Psoas muscle (tissue), 7 donors: ENCODE measurements at regions not wholly inside any gene's neighbourhood (a gene's known extent, or its start where the extent isn't known, plus 50 kb on each side); places are given as distances from the start of the nearest gene placed in this dataset.
"Not testable (repeated sequence)": the region's sequence is repeated elsewhere in the genome, so short reads cannot be mapped to it uniquely, and the experiment has no call there.

Source experiments
- ATAC-seq, 4 donors: fragments of 200-7000 bp; cut with Tn5 transposase; one replicate each; pipeline ENCODE4 v1.9.1; 2020; ENCODE audit warnings: moderate library complexity in 3 of 4, mild to moderate bottlenecking in 2 of 4
- DNase-seq, 2 donors: peaks; one replicate each; pipeline ENCODE4 v3.0.0-alpha.2; 2020
- H3K27ac ChIP-seq: fragments of 200-600 bp; one replicate; pipeline ENCODE4 v1.8.0; 2022
- H3K27me3 ChIP-seq, 3 donors: fragments of 200-600 bp in 1 of 3; one replicate each; pipeline versions ENCODE4 v1.6.1 to v1.8.0; 2013 to 2022; ENCODE audit warnings: low read length in 2 of 3, mild to moderate bottlenecking in 2 of 3, moderate library complexity in 1 of 3; ENCODE audit not compliant: insufficient read depth in 3 of 3
- H3K36me3 ChIP-seq, 2 donors: fragments of 200-600 bp in 1 of 2; one replicate each; pipeline versions ENCODE4 v1.6.1 to v1.8.0; 2013 to 2022; ENCODE audit warnings: low read depth in 1 of 2, mild to moderate bottlenecking in 1 of 2, moderate library complexity in 1 of 2; ENCODE audit not compliant: insufficient read depth in 1 of 2
- H3K4me1 ChIP-seq: fragments of 200-600 bp; one replicate; pipeline ENCODE4 v1.8.0; 2022
- H3K4me3 ChIP-seq: fragments of 200-600 bp; one replicate; pipeline ENCODE4 v1.8.0; 2022; ENCODE audit warnings: mild to moderate bottlenecking
- H3K9me3 ChIP-seq: fragments of 200-600 bp; one replicate; pipeline ENCODE4 v1.8.0; 2022
- WGBS, 3 donors: extraction: QIAGEN DNeasy Blood & Tissue Kit; methylation state at CpG; one replicate each; pipeline versions ENCODE4 v1.1.6 to v1.1.7; 2013; 5-methylcytosine and 5-hydroxymethylcytosine counted together
- intact Hi-C, 2 donors: fragments of 100-400 bp; cut with DNase I; formaldehyde crosslinking; loops; one replicate each; pipeline versions ENCODE4 v1.11.0 to v1.14.2; 2022
- TF ChIP-seq, protein P1 (sequence below): fragments of 200-600 bp; IDR thresholded peaks from one replicate; pipeline ENCODE4 v1.8.0; 2022; ENCODE audit warnings: antibody characterized with exemption
- donor health status: healthy with polysubstance abuse.
- donor health status: DM: no; HTN: no; CAD: no; lungs with moderate emphysema.
- donor health status: Bipolar disorder and iron deficiency.
- donor health status: healthy.
- donor health status: DM: yes; HTN: yes; CAD: no.
- donor health status: DM: no; HTN: no; CAD: no.
- donor health status: DM: yes; HTN: yes; CAD: no.

DNA sequence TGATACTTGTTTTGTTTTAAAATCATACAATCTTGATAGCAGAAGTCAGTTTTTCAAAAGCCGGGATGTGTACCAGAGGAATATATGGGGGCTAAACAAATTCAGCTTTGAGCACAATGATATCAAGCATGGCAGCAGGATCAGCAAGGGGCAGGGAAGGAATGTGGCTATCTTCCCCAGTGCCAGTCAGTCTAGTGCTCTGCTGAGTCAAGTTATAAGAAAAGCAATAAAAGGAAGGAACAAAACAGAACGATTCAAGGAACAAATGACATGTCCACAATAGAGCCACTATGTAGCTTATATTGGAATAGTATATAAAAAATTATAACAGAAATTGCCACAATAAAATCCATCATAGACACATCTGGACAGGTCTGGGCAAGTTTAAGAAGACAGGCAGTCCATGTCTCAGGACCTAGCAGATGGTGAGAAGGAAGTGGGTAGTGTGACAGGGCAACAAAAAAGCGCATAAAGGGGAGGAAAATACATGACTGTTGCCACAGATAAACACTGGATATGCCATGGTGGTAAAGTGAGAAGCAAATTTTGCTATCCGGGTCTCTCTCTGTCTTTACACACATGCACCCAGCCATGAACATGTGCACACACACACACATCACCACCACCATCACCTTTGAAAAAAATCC lies 518.2 kb upstream of the HTR2C start:
- H3K36me3 ChIP-seq: no peaks in the 10 kb centered on the region

DNA sequence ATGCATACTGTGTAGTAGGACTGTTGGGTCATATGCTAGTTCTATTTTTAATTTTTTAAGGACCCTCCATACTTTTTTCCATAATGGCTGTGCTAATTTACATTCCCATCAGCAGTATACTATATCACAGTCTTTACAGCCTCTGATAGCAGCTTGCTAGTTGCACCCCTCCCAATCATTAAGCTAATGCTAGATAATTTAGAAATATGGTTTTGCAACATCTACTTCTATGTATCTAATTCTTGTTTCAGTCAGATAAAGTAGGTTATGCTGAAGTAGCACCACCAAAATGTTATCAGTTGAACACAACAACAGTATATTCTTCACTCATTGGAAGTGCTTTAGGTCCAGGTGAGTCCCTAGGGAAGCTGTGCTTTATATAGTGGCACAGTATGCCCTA lies 522.7 kb upstream of the HTR2C start:
- no peaks in the 10 kb centered on the region for H3K9me3 ChIP-seq
- no peak overlapping the region for H3K4me3 ChIP-seq
- H3K27me3 ChIP-seq: peaks cover 0 to 6% (median 0%) of the 10 kb centered on the region in 3 donors
- ATAC-seq: no peak
- DNase-seq: no peak
- H3K27ac ChIP-seq: no peak overlapping the region
- TF ChIP-seq, protein P1, sequence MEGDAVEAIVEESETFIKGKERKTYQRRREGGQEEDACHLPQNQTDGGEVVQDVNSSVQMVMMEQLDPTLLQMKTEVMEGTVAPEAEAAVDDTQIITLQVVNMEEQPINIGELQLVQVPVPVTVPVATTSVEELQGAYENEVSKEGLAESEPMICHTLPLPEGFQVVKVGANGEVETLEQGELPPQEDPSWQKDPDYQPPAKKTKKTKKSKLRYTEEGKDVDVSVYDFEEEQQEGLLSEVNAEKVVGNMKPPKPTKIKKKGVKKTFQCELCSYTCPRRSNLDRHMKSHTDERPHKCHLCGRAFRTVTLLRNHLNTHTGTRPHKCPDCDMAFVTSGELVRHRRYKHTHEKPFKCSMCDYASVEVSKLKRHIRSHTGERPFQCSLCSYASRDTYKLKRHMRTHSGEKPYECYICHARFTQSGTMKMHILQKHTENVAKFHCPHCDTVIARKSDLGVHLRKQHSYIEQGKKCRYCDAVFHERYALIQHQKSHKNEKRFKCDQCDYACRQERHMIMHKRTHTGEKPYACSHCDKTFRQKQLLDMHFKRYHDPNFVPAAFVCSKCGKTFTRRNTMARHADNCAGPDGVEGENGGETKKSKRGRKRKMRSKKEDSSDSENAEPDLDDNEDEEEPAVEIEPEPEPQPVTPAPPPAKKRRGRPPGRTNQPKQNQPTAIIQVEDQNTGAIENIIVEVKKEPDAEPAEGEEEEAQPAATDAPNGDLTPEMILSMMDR: no peak
- H3K36me3 ChIP-seq: no peaks in the 10 kb centered on the region
- intact Hi-C loops: no loop called here
- H3K4me1 ChIP-seq: no peaks in the 10 kb centered on the region

More for the DNA sequence above, 518.2 kb upstream of the HTR2C start:
- DNase-seq: no peak
- Histone ChIP-seq H3K27ac (no peak overlapping the region), H3K9me3 (no peaks in the 10 kb centered on the region), H3K4me1 (no peaks in the 10 kb centered on the region), H3K27me3 (no peaks in the 10 kb centered on the region), H3K4me3 (no peak overlapping the region)
- ATAC-seq: no peak
- TF ChIP-seq, protein P1: no peak
- intact Hi-C loops: no loop called here
- WGBS, 3 donors: 84 to 90% (median 87%) methylated on average over 4 of the region's 4 CpGs

DNA sequence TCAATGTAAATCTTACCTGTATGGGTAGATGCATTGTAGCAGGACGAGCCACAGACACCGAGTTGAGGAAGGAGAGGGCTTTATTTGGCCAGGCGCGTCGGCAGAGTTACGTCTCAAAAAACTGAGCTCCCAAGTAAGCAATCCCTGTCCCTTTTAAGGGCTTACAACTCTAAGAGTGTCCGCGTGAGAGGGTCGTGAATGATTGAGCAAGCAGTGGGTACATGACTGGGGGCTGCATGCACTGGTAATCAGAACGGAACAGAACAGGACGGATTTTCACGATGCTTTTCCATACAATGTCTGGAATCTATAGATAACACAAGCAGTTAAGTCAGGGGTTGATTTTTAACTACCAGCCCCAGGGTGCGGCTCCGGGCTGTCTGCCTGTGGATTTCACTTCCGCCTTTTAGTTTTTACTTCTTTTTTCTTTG lies 524.9 kb upstream of the HTR2C start:
- Histone ChIP-seq H3K27ac (no peak overlapping the region), H3K27me3 (peaks cover 0 to 6% (median 0%) of the 10 kb centered on the region in 3 donors), H3K4me3 (no peak overlapping the region), H3K36me3 (no peaks in the 10 kb centered on the region), H3K9me3 (no peaks in the 10 kb centered on the region), H3K4me1 (no peaks in the 10 kb centered on the region)
- DNase-seq: no peak
- WGBS, 3 donors: 83 to 86% (median 86%) methylated on average over 15 of the region's 15 CpGs
- TF ChIP-seq, protein P1: no peak
- intact Hi-C loops: no loop called here
- ATAC-seq: no peak

DNA sequence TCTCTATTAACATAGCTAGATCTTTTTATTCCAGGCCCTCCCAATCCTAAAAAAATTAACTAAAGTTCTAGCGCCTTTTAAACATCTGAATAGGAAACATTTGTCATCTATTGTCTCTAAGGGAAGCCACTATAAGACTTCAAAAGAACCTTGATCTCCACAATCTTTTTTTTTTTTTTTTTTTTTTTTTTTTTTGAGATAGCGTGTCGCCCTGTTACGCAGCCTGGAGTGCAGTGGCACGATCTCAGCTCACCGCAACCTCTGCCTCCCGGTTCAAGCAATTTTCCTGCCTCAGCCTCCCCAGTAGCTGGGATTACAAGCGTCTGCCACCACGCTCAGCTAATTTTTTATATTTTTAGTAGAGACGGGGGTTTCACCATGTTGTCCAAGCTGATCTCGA lies 526.5 kb upstream of the HTR2C start:
- ATAC-seq, H3K27ac ChIP-seq, H3K4me1 ChIP-seq, H3K9me3 ChIP-seq, H3K36me3 ChIP-seq, DNase-seq, H3K4me3 ChIP-seq, intact Hi-C loops, H3K27me3 ChIP-seq: not testable (repeated sequence)
- 80 to 90% (median 90%) methylated on average over 11 of the region's 11 CpGs for WGBS, 3 donors

DNA sequence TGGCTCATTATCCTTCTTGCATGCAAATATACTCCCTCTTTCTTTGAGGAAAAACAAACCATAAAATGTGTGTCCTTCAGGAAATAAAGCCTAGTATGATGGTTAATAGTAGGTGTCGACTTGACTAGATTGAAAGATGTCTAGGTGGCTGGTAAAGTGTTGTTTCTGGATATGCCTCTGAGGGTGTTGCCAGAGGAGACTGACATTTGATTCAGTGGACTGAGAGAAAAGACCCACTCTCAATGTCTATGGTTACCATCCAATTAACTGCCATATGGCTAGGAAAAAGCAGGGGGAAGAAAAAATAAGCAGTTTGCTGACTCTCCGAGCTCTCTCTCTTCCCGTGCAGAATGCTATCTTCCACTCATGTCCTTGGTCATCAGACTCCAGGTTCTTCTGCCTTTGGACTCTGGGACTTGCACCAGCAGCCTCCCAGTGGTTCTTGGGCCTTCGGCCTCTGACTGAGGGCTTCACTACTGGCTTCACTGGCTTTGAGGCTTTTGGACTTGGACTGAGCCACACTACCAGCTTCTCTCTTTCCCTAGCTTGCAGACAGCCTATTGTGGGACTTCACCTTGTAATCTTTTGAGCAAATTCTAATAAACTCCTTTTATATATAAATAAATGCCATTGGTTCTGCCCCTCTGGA lies 532.1 kb upstream of the HTR2C start:
- H3K4me3 ChIP-seq: no peak overlapping the region
- H3K27ac ChIP-seq: no peak overlapping the region
- TF ChIP-seq, protein P1: no peak
- no peaks in the 10 kb centered on the region for H3K36me3 ChIP-seq
- 60 to 77% (median 74%) methylated on average over 3 to 4 of the region's 4 CpGs for WGBS, 3 donors
- ATAC-seq (no peak), DNase-seq (no peak)
- intact Hi-C loops: no loop called here
- H3K4me1 ChIP-seq: no peaks in the 10 kb centered on the region
- H3K27me3 ChIP-seq: no peaks in the 10 kb centered on the region
- H3K9me3 ChIP-seq: no peaks in the 10 kb centered on the region
